GM23338 (cell line): ENCODE measurements at regions not wholly inside any gene's neighbourhood (a gene's known extent, or its start where the extent isn't known, plus 50 kb on each side); places are given as distances from the start of the nearest gene placed in this dataset.

Experiments used
- CTCF ChIP-seq, 2 experiments: fragments of 200-600 bp in 1 of 2; sonication (generic) in 1 of 2; conservative IDR thresholded peaks; 2 replicates each; pipeline versions ENCODE4 v1.5.1 to v1.6.1; 2016 to 2017; ENCODE audit warnings: antibody characterized with exemption in 2 of 2, low read depth in 2 of 2, mild to moderate bottlenecking in 2 of 2, moderate library complexity in 1 of 2
- POLR2AphosphoS5 ChIP-seq: IDR thresholded peaks from 2 replicates; pipeline ENCODE4 v1.6.1; 2016; ENCODE audit warnings: antibody characterized with exemption, low read depth
- ZNF114 ChIP-seq: fragments of 250-450 bp; sonication (Bioruptor Pico); IDR thresholded peaks from 2 replicates; pipeline ENCODE4 v1.5.0; 2020; ENCODE audit warnings: mild to moderate bottlenecking, moderate library complexity

- TF ChIP-seq POLR2AphosphoS5: no peak
- no peak for TF ChIP-seq CTCF (conservative IDR thresholded peaks at IDR 0.05; ENCODE audit: low read depth in 2 of 2)
- TF ChIP-seq ZNF114 (CRISPR knock-in tag): no peak
These were observed 77.6 kb upstream of the SYT6 start for GRCh38 chr1:114231301-114231700.
